MM.1S (cell line): ENCODE measurements at regions not wholly inside any gene's neighbourhood (a gene's known extent, or its start where the extent isn't known, plus 50 kb on each side); places are given as distances from the start of the nearest gene placed in this dataset.
"Not testable (repeated sequence)": the region's sequence is repeated elsewhere in the genome, so short reads cannot be mapped to it uniquely, and the experiment has no call there.

Source experiments
- DNase-seq: peaks from one replicate; pipeline ENCODE4 v3.0.0-alpha.2; 2015
- H2AFZ ChIP-seq: fragments of 300-600 bp; sonication (generic); 2 replicates; pipeline ENCODE4 v1.6.0; 2016; ENCODE audit warnings: antibody characterized with exemption, low read length
- H3F3A ChIP-seq: fragments of 300-600 bp; sonication (generic); 2 replicates; pipeline ENCODE4 v1.6.1; 2016; ENCODE audit warnings: mild to moderate bottlenecking, antibody characterized with exemption, low read length, moderate library complexity, mixed read lengths; ENCODE audit not compliant: insufficient read depth
- H3K27ac ChIP-seq: fragments of 300-600 bp; sonication (generic); 2 replicates; pipeline ENCODE4 v1.5.1; 2016; ENCODE audit warnings: mild to moderate bottlenecking, low read length
- H3K27me3 ChIP-seq: fragments of 300-600 bp; sonication (generic); replicated peaks from 2 replicates; pipeline ENCODE4 v1.6.0; 2016; ENCODE audit warnings: low read length; ENCODE audit not compliant: insufficient read depth
- H3K36me3 ChIP-seq: fragments of 300-600 bp; sonication (generic); replicated peaks from 2 replicates; pipeline ENCODE4 v1.6.1; 2016; ENCODE audit warnings: mild to moderate bottlenecking, low read length, mixed read lengths; ENCODE audit not compliant: insufficient read depth
- H3K4me1 ChIP-seq: fragments of 300-600 bp; sonication (generic); 2 replicates; pipeline ENCODE4 v1.6.1; 2016; ENCODE audit warnings: low read length, mixed read lengths
- H3K4me2 ChIP-seq: fragments of 300-600 bp; sonication (generic); 2 replicates; pipeline ENCODE4 v1.6.0; 2016; ENCODE audit warnings: low read depth, low read length
- H3K4me3 ChIP-seq: fragments of 300-600 bp; sonication (generic); 2 replicates; pipeline ENCODE4 v1.5.1; 2016; ENCODE audit warnings: low read length, mixed read lengths
- H3K79me2 ChIP-seq: fragments of 300-600 bp; sonication (generic); 2 replicates; pipeline ENCODE4 v1.6.1; 2016; ENCODE audit warnings: mixed run types, low read length, mixed read lengths
- H3K9ac ChIP-seq: fragments of 300-600 bp; sonication (generic); 2 replicates; pipeline ENCODE4 v1.6.1; 2016; ENCODE audit warnings: low read length, mixed read lengths
- H3K9me2 ChIP-seq: fragments of 300-600 bp; sonication (generic); replicated peaks from 2 replicates; pipeline ENCODE4 v1.6.1; 2016; ENCODE audit warnings: mild to moderate bottlenecking, low read length, mixed read lengths; ENCODE audit not compliant: insufficient read depth
- H3K9me3 ChIP-seq: fragments of 300-600 bp; sonication (generic); replicated peaks from 2 replicates; pipeline ENCODE4 v1.6.1; 2016; ENCODE audit warnings: mild to moderate bottlenecking, low read length, mixed read lengths; ENCODE audit not compliant: insufficient read depth
- H4K20me1 ChIP-seq: fragments of 300-600 bp; sonication (generic); 2 replicates; pipeline ENCODE4 v1.6.1; 2016; ENCODE audit warnings: mild to moderate bottlenecking, low read length, moderate library complexity, mixed read lengths; ENCODE audit not compliant: insufficient read depth
- EZH2 ChIP-seq: fragments of 300-600 bp; sonication (generic); optimal IDR thresholded peaks from 2 replicates; pipeline ENCODE3; 2017; ENCODE audit warnings: low read depth, mild to moderate bottlenecking, antibody characterized with exemption, low read length, mixed read lengths
- EZH2phosphoT487 ChIP-seq: fragments of 300-600 bp; sonication (generic); IDR thresholded peaks from 2 replicates; pipeline ENCODE4 v1.6.1; 2018; ENCODE audit warnings: antibody characterized with exemption, low read length
- TF ChIP-seq, protein P1 (sequence below): fragments of 300-600 bp; sonication (generic); IDR thresholded peaks from 2 replicates; pipeline ENCODE4 v1.5.1; 2016; ENCODE audit warnings: antibody characterized with exemption, low read length, mixed read lengths

DNA sequence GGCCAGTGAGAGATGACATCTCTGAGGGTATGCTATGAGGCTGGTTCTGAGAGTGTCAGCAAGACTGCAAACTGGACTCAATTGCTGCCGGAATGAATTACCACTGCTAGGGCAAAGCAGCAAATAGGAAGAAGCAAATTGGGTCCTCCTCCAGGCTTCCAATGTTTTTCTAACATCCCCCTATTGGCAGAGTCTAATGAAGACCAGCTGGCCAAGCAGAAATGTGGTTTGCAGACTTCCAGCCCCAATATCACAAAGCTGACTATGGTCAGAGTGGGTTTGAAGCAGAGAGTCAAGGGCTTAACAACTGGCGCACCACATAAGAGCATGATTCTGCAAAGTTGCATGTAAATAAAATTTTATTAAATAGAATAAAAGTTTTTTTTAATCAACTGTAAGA lies 225.4 kb upstream of the GLRA2 start:
- H3K36me3 ChIP-seq: no peaks in the 10 kb centered on the region
- no peaks in the 10 kb centered on the region for H3K79me2 ChIP-seq
- no peaks in the 10 kb centered on the region for H3F3A ChIP-seq
- DNase-seq: no peak
- no peaks in the 10 kb centered on the region for H3K27me3 ChIP-seq
- H3K9me3 ChIP-seq: no peaks in the 10 kb centered on the region
- H3K4me1 ChIP-seq: no peaks in the 10 kb centered on the region
- no peak overlapping the region for H3K9ac ChIP-seq
- no peak overlapping the region for H3K27ac ChIP-seq
- H2AFZ ChIP-seq: no peak overlapping the region
- H3K9me2 ChIP-seq: no peaks in the 10 kb centered on the region
- H3K4me3 ChIP-seq: no peak overlapping the region
- H4K20me1 ChIP-seq: no peaks in the 10 kb centered on the region
- H3K4me2 ChIP-seq: no peak overlapping the region
- no peak for TF ChIP-seq EZH2
- TF ChIP-seq, protein P1, sequence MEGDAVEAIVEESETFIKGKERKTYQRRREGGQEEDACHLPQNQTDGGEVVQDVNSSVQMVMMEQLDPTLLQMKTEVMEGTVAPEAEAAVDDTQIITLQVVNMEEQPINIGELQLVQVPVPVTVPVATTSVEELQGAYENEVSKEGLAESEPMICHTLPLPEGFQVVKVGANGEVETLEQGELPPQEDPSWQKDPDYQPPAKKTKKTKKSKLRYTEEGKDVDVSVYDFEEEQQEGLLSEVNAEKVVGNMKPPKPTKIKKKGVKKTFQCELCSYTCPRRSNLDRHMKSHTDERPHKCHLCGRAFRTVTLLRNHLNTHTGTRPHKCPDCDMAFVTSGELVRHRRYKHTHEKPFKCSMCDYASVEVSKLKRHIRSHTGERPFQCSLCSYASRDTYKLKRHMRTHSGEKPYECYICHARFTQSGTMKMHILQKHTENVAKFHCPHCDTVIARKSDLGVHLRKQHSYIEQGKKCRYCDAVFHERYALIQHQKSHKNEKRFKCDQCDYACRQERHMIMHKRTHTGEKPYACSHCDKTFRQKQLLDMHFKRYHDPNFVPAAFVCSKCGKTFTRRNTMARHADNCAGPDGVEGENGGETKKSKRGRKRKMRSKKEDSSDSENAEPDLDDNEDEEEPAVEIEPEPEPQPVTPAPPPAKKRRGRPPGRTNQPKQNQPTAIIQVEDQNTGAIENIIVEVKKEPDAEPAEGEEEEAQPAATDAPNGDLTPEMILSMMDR: no peak
- no peak for TF ChIP-seq EZH2phosphoT487

DNA sequence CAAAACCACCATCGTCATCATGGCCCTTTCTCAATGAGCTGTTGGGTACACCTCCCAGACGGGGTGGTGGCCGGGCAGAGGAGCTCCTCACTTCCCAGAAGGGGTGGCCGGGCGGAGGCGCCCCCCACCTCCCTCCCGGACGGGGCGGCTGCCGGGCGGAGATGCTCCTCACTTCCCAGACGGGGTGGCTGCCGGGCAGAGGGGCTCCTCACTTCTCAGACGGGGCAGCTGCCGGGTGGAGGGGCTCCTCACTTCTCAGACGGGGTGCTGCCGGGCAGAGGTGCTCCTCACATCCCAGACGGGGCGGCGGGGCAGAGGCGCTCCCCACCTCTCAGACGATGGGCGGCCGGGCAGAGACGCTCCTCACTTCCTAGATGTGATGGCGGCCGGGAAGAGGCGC lies 226.8 kb upstream of the GLRA2 start:
- H3F3A ChIP-seq, H3K4me3 ChIP-seq, H3K4me1 ChIP-seq, H4K20me1 ChIP-seq, H2AFZ ChIP-seq, H3K27ac ChIP-seq, H3K9me2 ChIP-seq, DNase-seq, H3K36me3 ChIP-seq, H3K9me3 ChIP-seq, H3K79me2 ChIP-seq, H3K27me3 ChIP-seq, H3K9ac ChIP-seq, H3K4me2 ChIP-seq: not testable (repeated sequence)

DNA sequence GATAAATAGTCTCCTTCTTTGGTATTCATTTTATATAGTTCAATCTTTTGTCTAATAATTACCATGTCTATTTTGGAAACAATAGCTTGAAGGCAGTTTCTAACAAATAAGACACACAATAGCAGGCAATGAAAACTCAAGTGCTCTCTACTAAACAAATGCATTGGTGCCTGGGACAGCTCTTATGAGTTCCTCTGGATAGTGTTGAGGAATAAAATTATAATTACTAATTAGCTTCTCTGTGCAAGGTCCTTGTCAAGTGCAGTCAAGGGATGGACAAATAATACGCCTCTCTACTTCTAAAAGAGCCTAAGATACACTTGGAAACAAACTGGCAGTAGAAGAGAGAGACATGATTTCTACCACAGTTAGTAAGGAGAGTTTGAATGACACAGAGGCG lies 229.0 kb upstream of the GLRA2 start:
- Histone ChIP-seq H2AFZ (no peak overlapping the region), H3K36me3 (no peaks in the 10 kb centered on the region), H3F3A (no peaks in the 10 kb centered on the region), H3K9ac (no peak overlapping the region), H3K27me3 (no peaks in the 10 kb centered on the region), H4K20me1 (no peaks in the 10 kb centered on the region), H3K4me2 (no peak overlapping the region), H3K79me2 (no peaks in the 10 kb centered on the region), H3K27ac (no peak overlapping the region), H3K4me1 (no peaks in the 10 kb centered on the region), H3K9me3 (no peaks in the 10 kb centered on the region), H3K9me2 (no peaks in the 10 kb centered on the region), H3K4me3 (no peak overlapping the region)
- TF ChIP-seq EZH2phosphoT487: no peak
- TF ChIP-seq EZH2: no peak
- TF ChIP-seq, protein P1: no peak
- no peak for DNase-seq

DNA sequence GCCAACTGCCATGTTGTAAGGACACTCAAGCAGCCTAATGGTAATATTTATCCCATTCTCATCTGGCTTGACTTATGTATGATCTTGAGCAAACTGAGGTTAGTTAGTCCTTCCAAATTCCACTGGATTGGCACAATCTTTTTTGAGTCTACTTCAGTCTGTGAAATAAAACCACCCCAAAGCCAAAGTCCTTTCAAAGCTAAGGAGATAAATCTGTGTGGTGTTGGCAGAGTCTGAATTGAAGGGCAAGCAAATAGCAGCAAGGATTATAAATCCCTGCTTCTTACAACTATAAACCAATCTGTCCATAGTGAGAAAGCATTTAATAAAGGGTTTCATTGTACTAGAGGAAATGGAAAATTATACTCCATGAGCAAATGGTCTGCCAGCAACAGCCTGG lies 233.9 kb upstream of the GLRA2 start:
- no peak for DNase-seq
- no peaks in the 10 kb centered on the region for H3K36me3 ChIP-seq
- H3K9me2 ChIP-seq: no peaks in the 10 kb centered on the region
- no peak overlapping the region for H3K27ac ChIP-seq
- H3K9ac ChIP-seq: no peak overlapping the region
- H3F3A ChIP-seq: no peaks in the 10 kb centered on the region
- H3K9me3 ChIP-seq: no peaks in the 10 kb centered on the region
- no peak overlapping the region for H2AFZ ChIP-seq
- no peaks in the 10 kb centered on the region for H3K27me3 ChIP-seq
- no peaks in the 10 kb centered on the region for H3K79me2 ChIP-seq
- no peak for TF ChIP-seq EZH2phosphoT487
- TF ChIP-seq, protein P1: no peak
- no peak for TF ChIP-seq EZH2
- H4K20me1 ChIP-seq: no peaks in the 10 kb centered on the region
- H3K4me1 ChIP-seq: no peaks in the 10 kb centered on the region
- H3K4me3 ChIP-seq: no peak overlapping the region
- no peak overlapping the region for H3K4me2 ChIP-seq
